OCI-LY1 (cell line): ENCODE measurements at regions not wholly inside any gene's neighbourhood (a gene's known extent, or its start where the extent isn't known, plus 50 kb on each side); places are given as distances from the start of the nearest gene placed in this dataset.

Experiments used
- H2AFZ ChIP-seq: fragments of 200-600 bp; sonication (generic), shearing (Covaris generic); 2 replicates; pipeline ENCODE4 v1.6.0; 2014; ENCODE audit warnings: antibody characterized with exemption, mild to moderate bottlenecking, low read length
- H3F3A ChIP-seq: fragments of 200-600 bp; sonication (generic), shearing (Covaris generic); 2 replicates; pipeline ENCODE4 v1.6.0; 2014; ENCODE audit warnings: mild to moderate bottlenecking, antibody characterized with exemption, low read length, moderate library complexity; ENCODE audit not compliant: insufficient read depth
- H3K27ac ChIP-seq: fragments of 200-600 bp; sonication (generic); 2 replicates; pipeline ENCODE4 v1.5.1; 2014; ENCODE audit warnings: low read length, mixed run types, mild to moderate bottlenecking, low read depth; ENCODE audit not compliant: poor library complexity, severe bottlenecking
- H3K27me3 ChIP-seq: fragments of 200-600 bp; sonication (generic); 2 replicates; pipeline ENCODE4 v1.6.0; 2014; ENCODE audit warnings: antibody characterized with exemption, mild to moderate bottlenecking, low read length, moderate library complexity; ENCODE audit not compliant: insufficient read depth
- H3K36me3 ChIP-seq: fragments of 200-600 bp; sonication (generic); 2 replicates; pipeline ENCODE4 v1.6.1; 2014; ENCODE audit warnings: mild to moderate bottlenecking, antibody characterized with exemption, low read length, moderate library complexity, mixed read lengths; ENCODE audit not compliant: insufficient read depth
- H3K4me1 ChIP-seq: fragments of 200-600 bp; sonication (generic); 2 replicates; pipeline ENCODE4 v1.5.1; 2014; ENCODE audit warnings: mild to moderate bottlenecking, low read length, moderate library complexity; ENCODE audit not compliant: insufficient read depth, severe bottlenecking
- H3K4me2 ChIP-seq: fragments of 200-600 bp; sonication (generic), shearing (Covaris generic); 2 replicates; pipeline ENCODE4 v1.6.1; 2014; ENCODE audit warnings: low read length
- H3K4me3 ChIP-seq: fragments of 200-600 bp; sonication (generic); 2 replicates; pipeline ENCODE4 v1.5.1; 2014; ENCODE audit warnings: low read length, low read depth, mild to moderate bottlenecking, mixed read lengths; ENCODE audit not compliant: poor library complexity, severe bottlenecking
- H3K79me2 ChIP-seq: fragments of 200-600 bp; shearing (Covaris generic); 2 replicates; pipeline ENCODE4 v1.6.1; 2016; ENCODE audit warnings: mixed run types, low read length, mixed read lengths; ENCODE audit not compliant: insufficient read depth
- H3K9ac ChIP-seq: fragments of 200-600 bp; sonication (generic), shearing (Covaris generic); 2 replicates; pipeline ENCODE4 v1.6.1; 2014; ENCODE audit warnings: mild to moderate bottlenecking, low read length, mixed read lengths
- H3K9me2 ChIP-seq: fragments of 200-600 bp; sonication (generic), shearing (Covaris generic); 2 replicates; pipeline ENCODE4 v1.6.1; 2014; ENCODE audit warnings: low read depth, mild to moderate bottlenecking, low read length, mixed read lengths
- H3K9me3 ChIP-seq: fragments of 200-600 bp; shearing (Covaris generic); 2 replicates; pipeline ENCODE4 v1.6.1; 2014; ENCODE audit warnings: low read length, mixed read lengths
- H4K20me1 ChIP-seq: fragments of 200-600 bp; sonication (generic), shearing (Covaris generic); 2 replicates; pipeline ENCODE4 v1.6.0; 2016; ENCODE audit warnings: mild to moderate bottlenecking, low read length; ENCODE audit not compliant: insufficient read depth
- EZH2 ChIP-seq: fragments of 200-600 bp; sonication (generic), shearing (Covaris generic); IDR thresholded peaks from 2 replicates; pipeline ENCODE4 v1.8.0; 2017; ENCODE audit warnings: borderline replicate concordance, mixed run types, mild to moderate bottlenecking, antibody characterized with exemption, low read length, moderate library complexity, mixed read lengths
- TF ChIP-seq, protein P1 (sequence below): fragments of 200-600 bp; sonication (generic), shearing (Covaris generic); IDR thresholded peaks from 2 replicates; pipeline ENCODE4 v1.5.1; 2017; ENCODE audit warnings: mild to moderate bottlenecking, antibody characterized with exemption, low read length, moderate library complexity, mixed read lengths

DNA sequence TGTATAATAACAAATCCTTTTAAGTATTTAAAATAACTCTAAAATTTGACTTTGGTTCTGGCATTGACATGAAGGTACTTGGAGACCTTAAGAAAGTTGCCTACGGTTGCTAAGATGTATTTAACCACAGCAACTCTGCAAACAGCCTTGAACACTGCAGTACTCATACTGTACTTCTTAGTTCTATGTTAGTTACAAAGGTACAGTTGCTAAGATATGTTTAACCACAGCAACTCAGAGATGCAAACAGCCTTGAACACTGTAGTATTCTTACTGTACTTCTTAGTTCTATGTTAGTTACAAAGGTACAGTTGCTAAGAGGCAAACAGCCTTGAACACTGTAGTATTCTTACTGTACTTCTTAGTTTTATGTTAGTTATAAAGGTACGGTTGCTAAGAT, 268.3 kb upstream of the MIR17HG start:
- Histone ChIP-seq H3K9me2 (no peaks in the 10 kb centered on the region), H2AFZ (no peak overlapping the region), H3F3A (no peaks in the 10 kb centered on the region), H3K4me2 (no peak overlapping the region), H3K36me3 (no peaks in the 10 kb centered on the region), H3K79me2 (no peaks in the 10 kb centered on the region), H3K4me1 (no peaks in the 10 kb centered on the region), H3K9me3 (no peaks in the 10 kb centered on the region), H3K4me3 (no peak overlapping the region), H3K27ac (no peak overlapping the region), H3K27me3 (no peaks in the 10 kb centered on the region), H4K20me1 (no peaks in the 10 kb centered on the region), H3K9ac (no peak overlapping the region)
- TF ChIP-seq EZH2 = no peak
- TF ChIP-seq, protein P1, sequence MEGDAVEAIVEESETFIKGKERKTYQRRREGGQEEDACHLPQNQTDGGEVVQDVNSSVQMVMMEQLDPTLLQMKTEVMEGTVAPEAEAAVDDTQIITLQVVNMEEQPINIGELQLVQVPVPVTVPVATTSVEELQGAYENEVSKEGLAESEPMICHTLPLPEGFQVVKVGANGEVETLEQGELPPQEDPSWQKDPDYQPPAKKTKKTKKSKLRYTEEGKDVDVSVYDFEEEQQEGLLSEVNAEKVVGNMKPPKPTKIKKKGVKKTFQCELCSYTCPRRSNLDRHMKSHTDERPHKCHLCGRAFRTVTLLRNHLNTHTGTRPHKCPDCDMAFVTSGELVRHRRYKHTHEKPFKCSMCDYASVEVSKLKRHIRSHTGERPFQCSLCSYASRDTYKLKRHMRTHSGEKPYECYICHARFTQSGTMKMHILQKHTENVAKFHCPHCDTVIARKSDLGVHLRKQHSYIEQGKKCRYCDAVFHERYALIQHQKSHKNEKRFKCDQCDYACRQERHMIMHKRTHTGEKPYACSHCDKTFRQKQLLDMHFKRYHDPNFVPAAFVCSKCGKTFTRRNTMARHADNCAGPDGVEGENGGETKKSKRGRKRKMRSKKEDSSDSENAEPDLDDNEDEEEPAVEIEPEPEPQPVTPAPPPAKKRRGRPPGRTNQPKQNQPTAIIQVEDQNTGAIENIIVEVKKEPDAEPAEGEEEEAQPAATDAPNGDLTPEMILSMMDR = no peak

DNA sequence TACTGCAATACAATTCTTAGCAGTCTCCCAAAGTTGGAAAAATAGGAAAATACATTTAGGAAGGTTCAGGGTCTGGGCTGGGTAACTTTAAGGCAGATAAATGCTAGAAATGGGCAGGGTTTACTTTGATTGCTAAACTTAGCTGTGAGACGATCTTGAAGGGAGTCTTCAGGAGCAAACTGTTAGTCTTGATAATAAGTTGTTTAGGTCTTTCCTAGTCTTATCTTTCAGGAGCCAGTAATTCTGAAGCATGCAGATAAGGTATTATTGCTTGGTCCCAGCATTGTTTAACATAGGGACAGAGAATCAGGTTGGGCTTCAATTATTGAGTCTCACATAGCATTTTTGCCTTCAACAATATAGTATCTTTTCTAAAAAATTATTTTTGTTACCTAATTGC, 262.4 kb upstream of the MIR17HG start:
- Histone ChIP-seq H4K20me1 (no peaks in the 10 kb centered on the region), H3K27me3 (no peaks in the 10 kb centered on the region), H2AFZ (no peak overlapping the region), H3K9me3 (no peaks in the 10 kb centered on the region), H3K36me3 (no peaks in the 10 kb centered on the region), H3K9ac (no peak overlapping the region), H3F3A (no peaks in the 10 kb centered on the region), H3K4me1 (no peaks in the 10 kb centered on the region), H3K4me3 (no peak overlapping the region), H3K79me2 (no peaks in the 10 kb centered on the region), H3K9me2 (no peaks in the 10 kb centered on the region), H3K4me2 (no peak overlapping the region), H3K27ac (no peak overlapping the region)
- no peak for TF ChIP-seq EZH2
- TF ChIP-seq, protein P1 = no peak

DNA sequence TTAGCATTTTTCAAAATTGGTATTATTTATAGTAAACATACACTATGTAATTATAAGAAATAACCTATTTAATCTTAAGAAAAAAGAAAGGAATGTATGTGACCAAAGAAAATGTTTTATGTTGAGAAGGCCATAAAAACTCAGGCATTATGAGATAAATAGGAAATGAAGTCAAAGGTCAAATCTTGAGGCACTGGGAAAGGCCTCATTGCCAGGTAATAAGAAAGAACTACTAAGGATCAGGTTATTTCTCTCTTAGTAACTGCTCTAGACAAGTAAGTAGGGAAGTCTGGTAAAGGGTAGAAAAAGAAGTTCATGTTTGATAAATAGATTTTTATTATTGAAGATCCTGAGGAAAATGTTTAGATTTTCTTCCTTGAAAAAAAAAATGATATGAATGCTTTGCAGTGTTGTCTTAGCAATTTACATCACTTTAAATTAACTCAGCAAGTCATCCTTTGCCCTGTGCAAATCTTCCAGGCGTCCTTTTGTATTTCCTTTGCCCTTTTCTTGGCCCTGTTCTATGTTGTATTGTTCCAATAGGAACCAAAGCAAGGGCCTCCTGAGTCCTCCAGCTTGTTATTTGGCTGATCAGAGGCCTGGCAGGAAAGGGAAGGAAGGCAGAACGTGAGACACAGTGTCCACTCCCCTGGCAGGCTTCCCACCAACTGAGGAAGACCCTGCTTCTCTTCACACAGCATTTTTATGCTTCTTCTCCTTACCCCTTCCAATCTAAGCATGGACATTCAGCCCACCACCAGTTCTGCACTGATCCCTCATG, 260.4 kb upstream of the MIR17HG start:
- H4K20me1 ChIP-seq = no peaks in the 10 kb centered on the region
- no peaks in the 10 kb centered on the region for H3K4me1 ChIP-seq
- H3K27me3 ChIP-seq = no peaks in the 10 kb centered on the region
- no peak overlapping the region for H3K4me3 ChIP-seq
- H2AFZ ChIP-seq = no peak overlapping the region
- no peak overlapping the region for H3K4me2 ChIP-seq
- no peaks in the 10 kb centered on the region for H3F3A ChIP-seq
- H3K9me3 ChIP-seq = no peaks in the 10 kb centered on the region
- H3K27ac ChIP-seq = no peak overlapping the region
- H3K9me2 ChIP-seq = no peaks in the 10 kb centered on the region
- H3K36me3 ChIP-seq = no peaks in the 10 kb centered on the region
- TF ChIP-seq, protein P1 = no peak
- TF ChIP-seq EZH2 = no peak
- no peak overlapping the region for H3K9ac ChIP-seq
- no peaks in the 10 kb centered on the region for H3K79me2 ChIP-seq
